ENCODE measurements at regions not wholly inside any gene's neighbourhood (a gene's known extent, or its start where the extent isn't known, plus 50 kb on each side); places are given as distances from the start of the nearest gene placed in this dataset.
"Not testable (repeated sequence)": the region's sequence is repeated elsewhere in the genome, so short reads cannot be mapped to it uniquely, and the experiment has no call there.

DNA sequence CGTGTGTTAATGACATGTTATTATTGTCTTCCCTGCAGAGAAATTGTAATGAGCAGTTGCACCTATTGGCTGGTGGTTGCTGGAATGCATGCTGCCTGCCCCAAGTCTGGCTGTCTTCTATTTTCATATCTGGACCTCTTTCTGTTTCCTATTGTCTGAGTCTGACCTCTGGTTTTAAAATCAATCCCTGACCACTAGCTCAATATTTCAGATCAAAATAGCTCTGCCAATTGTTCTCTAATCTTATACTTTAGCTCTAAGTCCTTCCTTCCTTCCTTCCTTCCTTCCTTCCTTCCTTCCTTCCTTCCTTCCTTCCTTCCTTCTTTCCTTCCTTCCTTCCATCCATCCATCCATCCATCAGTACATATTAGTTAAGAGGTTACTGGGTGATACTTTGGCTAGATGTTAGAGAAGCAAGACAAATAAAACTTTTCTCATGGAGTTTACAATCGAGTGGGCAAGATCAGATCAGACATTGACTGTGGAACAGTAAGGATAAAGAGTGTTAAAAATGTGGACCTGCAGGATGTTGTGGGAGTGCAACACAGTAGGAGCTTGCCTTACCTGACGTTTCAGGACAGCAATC is 417.1 kb downstream of the SOCS6 start:
- DNase-seq: peak; percentile 37

- DNase-seq: no peak
These were observed 411.7 kb downstream of the SOCS6 start for GRCh38 chr18:70700496-70700895.

GRCh38 chr18:70698574-70698973 is 409.7 kb downstream of the SOCS6 start:
- no peak for DNase-seq

DNA sequence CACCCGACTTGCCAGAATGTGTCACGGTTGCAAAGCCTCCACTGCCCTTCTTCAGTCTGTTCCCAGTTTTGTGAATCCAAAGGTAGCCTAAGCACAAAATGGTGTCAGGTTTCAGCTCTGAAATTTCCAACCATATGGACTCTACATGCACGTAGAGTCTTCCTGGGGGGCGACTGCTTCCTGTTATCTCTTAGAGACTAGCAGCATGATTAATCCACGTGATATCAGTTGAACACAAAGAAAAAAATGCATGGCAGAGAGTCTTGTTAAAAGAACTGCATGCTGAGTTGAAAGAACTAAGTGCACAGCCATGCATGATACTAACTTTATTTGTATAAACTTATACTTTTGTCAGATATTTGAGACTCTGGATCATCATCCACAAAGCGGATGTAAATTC is 404.4 kb downstream of the SOCS6 start:
- no peak for DNase-seq

DNA sequence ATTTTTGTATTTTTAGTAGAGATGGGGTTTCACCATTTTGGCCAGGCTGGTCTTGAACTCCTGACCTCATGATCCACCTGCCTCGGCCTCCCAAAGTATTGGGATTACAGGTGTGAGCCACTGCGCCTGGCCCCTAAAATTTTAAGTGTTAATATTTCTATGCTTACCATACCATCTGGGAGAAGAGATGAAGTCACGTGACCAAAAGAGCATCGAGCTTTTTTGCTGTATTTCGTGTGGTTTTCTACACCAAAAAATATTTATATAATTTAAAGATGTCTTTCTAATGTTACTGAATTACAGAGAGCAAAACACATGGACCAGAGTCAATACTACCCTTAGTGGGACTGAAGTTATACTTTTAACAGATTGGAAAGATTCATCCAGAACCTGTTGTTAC is 400.9 kb downstream of the SOCS6 start:
- DNase-seq: not testable (repeated sequence)

DNA sequence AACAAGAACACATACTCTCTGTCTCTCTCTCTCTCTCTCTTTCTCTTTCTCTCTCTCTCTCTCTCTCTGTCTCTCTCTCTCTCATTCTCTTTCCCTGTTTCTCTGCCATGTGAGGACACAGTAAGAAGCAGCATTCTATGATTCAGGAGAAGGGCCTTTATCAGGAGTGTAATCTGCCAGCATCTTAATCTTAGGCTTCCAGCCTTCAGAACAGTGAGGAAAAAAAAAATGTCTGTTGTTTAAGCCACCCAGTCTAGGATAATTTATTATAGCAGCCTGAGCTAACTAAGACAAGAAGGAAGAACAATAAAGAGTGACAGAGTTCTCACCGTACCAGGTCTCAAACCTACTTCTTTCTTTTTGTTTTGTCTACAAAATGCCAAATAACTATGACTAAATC is 399.4 kb downstream of the SOCS6 start:
- DNase-seq: no peak

DNA sequence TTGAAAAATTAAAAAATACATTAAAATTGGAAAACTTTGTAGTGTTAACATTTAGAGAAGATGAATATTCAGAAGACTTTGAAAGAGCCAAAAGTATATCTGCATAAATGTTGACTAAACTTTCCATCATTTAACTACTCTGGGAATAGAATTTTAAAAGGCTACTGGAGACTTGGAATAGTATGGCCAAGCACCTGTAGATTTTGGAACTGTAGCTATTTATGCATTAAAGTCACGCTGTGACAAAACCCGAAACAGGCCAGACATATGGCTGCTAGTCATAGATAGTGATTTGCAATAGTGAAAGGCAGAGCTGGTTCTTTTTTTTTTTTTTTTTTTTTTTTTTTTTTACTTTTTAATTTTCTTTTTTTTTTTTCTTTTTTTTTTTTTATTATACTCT is 396.0 kb downstream of the SOCS6 start:
- DNase-seq: no peak

GRCh38 chr18:70683263-70683662 is 394.4 kb downstream of the SOCS6 start:
- no peak for DNase-seq

- no peak for DNase-seq
These were observed 386.1 kb downstream of the SOCS6 start for GRCh38 chr18:70674896-70675295.

DNA sequence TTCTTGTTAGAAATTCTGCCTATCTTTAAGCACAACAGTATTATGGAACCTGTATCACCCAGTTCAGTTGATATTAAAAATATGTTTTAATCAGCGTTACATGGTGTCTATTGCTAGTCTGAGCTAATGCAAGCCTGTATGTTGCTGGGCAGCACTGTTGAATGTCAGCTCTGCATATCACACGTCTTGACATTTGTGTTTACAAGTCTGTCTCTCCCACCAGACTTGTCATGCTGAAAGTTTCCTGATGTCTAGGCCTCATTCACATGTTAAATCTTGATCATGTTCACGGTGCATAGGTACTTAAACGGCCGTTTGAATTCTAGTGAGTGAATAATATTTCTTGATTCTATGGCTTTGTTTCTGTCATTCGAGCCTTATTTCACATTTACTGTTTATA is 385.0 kb downstream of the SOCS6 start:
- DNase-seq: no peak

DNA sequence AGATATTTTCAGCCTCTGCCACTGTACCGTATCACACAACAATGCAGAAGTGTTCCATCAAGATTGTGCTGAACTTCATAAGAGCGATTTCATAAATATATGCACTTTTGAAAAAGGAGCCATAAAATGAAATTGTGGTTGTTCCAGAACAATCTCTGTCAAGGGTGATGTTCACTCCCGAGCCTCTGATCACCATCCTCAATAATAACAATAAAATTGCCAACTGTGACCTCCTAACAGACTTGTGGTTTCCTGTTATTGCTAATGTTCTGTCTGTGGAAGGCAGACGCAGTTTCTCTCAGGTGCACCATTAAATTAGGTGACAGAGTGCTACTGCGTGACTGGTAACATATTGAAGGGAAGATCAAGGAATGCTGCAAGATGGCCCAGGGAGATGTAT is 383.7 kb downstream of the SOCS6 start:
- no peak for DNase-seq

DNA sequence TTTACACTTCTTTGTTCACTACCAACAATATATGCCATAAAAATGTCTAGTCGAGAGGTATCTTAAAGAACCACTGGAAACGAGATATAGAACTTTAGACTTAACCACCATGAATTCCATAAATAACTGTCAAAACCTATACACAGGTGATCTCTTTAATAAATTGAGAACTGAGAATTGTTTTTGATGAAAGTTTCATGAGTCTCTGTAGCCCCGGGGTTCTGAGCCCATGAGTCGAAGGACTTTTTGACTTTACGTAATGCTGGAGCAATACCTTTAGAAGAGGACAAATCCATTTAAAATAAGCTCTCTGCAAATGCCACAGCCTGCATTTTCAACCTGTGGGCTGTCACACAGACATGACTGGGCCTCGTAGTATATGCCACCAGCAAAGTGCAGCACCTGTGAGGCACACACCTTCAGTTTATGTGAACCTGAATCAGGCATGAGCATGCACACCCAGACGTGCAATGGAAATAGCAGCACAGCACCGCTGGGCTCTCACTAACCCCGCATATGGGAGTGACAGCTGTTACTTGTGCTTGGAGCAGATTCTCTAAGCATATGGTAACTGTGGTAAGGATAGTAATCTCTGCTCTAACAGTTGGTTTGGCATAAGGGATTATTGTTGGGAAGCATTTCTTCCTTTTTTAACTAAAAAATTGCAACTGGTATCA is 383.2 kb downstream of the SOCS6 start:
- no peak for DNase-seq

GRCh38 chr18:70666936-70667335 is 378.1 kb downstream of the SOCS6 start:
- DNase-seq: no peak

GRCh38 chr18:70663141-70663540 is 374.3 kb downstream of the SOCS6 start:
- DNase-seq: no peak

DNA sequence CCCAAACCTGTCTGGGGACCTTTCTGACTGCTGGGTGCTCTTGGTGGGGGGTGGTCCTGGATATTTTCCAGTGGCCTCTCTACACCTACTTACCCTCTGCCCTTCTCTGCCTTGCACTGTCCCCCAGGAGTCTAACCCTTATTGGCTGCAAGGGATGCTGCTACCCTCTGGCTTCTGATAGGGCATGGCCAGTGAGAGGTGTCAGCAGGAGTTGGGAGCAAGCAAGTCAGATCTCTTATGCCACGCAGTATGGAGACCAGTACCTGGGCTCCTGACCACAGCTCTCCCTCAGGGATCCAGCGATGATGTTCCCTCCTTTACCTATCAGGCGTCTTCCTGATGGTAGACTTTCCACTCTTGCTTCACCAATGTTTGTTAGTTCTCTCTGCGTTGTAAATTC is 373.7 kb downstream of the SOCS6 start:
- no peak for DNase-seq

GRCh38 chr18:70659036-70659925 is 370.4 kb downstream of the SOCS6 start:
- no peak for DNase-seq

GRCh38 chr18:70653671-70654070 is 364.8 kb downstream of the SOCS6 start:
- DNase-seq: no peak

DNA sequence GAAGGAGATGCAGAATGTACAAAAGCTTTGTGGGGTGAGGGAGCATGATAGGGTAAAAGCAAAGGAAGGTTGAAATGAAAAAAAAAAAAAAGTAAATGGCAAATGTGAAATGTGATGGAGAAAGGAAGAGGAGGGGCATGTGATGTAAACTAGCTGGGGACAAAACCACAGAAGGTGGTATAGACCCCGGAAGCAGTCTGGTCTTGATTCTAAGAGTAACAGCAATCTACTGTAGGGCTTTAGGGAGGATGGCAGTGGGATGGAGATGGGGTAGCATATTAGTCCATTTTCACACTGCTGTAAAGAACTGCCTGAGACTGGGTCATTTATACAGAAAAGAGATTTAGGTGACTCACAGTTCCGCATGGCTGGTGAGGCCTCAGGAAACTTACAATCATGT is 362.0 kb downstream of the SOCS6 start:
- no peak for DNase-seq

GRCh38 chr18:70649683-70650082 is 360.8 kb downstream of the SOCS6 start:
- no peak for DNase-seq

DNA sequence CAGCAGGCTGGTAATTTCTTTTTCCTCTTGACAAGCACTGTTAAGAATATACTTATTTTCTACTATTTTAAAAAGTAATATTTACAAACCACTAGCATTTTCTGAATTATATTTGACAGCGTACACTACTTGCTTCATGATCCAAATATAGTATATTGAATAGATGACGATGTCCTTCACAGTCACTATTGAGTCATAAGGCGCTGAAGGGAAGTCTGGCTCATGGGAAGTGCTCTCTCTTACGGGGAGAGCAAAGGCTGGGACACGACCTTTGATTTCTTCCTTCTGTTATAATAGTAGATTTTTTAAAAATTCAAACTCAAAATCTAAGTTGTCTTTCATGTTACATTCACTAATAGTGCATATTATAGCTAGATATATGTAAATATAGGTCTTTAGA is 357.1 kb downstream of the SOCS6 start:
- DNase-seq: no peak

DNA sequence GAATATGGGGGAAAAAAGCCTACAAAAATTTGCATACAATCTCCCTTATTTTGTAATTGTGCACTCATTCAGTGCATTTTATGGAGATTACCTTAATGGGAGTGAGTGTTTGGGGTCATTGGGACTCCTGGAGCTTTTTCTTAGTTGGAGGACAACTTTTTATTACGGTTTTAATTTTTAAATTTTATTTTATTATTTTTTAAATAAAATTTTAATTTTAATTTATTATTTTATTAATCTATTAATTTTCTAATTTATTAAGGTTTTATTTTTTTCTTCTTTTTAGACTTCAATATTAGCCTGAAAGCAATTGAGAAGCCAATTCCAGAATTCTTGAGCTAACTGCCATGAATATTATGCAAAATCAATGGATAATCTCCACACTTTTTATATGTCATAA is 355.0 kb downstream of the SOCS6 start:
- DNase-seq: no peak

DNA sequence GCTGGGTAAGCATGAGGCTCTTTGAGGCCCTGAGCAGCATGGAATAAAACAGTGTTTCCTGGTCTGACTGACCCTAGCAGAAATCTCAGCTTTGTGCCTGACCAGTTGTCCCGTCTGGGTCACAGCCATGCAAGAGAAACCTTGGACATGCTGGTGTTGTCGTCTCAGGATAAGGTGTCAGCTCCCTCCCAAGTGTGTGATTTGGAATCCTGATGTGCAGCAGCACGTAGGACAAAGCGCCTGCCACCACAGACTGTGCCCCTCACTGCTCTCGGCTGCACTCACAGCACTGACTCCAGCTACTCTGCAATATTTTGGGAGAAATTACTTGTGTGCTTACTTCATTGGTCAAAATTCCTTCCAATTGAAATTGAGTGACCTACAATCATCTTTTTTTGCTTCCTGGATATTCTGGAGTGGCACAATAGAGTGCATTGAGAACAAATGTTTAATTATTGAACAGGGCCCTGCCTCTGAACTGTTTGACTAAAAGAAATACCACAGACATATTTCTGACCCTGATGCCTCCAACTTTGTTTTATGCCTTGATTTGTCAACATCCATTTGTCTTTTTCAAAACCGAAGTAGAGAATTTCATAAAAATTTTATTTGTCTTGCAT is 352.4 kb downstream of the SOCS6 start:
- no peak for DNase-seq

DNA sequence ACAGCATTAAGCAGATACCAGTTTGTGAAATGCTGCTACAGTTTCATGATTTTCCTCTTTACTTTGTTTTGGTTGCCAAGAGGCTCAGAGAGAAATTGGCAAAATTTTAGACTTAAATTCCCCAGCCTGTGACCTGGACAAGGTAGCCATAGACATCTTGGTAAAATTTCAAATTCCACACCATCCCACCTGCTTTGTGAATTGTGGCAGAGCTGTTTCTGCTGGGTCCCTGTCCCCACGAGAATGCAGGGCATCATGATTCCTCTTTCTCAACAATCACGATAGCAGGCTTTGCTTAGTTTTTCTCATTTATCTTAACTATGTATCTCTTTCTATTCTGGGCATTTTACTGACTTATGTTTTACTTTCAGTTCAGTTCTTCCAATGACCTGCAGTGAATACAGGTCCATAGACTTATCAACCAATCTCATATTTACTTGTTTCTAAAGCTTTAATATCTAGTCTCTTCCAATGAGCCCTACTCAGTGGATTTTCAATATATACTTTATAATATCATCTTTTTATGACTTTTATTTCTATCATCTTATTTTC is 351.6 kb downstream of the SOCS6 start:
- no peak for DNase-seq
